Activated CD8-positive, alpha-beta memory T cell treated with anti-CD3 and anti-CD28 coated beads for 36 hours (primary cell): ENCODE measurements at regions not wholly inside any gene's neighbourhood (a gene's known extent, or its start where the extent isn't known, plus 50 kb on each side); places are given as distances from the start of the nearest gene placed in this dataset.

Experiments
- CTCF ChIA-PET: fragments of 350-600 bp; sonication (Branson Sonifier 250); formaldehyde crosslinking; loops from one replicate; lab custom pipeline; 2021; ENCODE audit warnings: antibody characterized with exemption; lab: Charles Lee
- POLR2A ChIA-PET: fragments of 350-600 bp; sonication (Branson Sonifier 250); formaldehyde crosslinking; loops from one replicate; lab custom pipeline; 2021; ENCODE audit warnings: antibody characterized with exemption; lab: Charles Lee

DNA sequence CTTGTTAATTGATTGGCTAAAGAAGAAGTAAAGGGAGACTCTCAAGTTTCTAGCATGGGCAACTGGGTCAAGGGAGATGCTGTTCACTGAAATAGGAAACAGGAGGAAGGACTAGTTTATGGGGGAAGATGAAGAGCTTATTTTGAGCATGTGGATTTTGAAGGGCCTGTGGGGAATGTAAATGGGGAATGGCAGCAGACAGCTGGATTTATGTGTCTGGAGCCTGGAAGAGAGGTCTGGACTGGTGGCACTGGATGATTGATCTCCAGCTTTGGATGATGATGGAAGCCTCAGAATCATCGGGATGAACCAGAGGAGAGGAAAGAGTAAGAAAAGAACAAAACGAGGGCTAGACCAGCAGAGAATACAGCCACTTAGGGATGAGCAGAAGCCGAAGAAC is 54.9 kb upstream of the ENAH start:
- CTCF ChIA-PET = no interaction called here
- POLR2A ChIA-PET = no interaction called here

DNA sequence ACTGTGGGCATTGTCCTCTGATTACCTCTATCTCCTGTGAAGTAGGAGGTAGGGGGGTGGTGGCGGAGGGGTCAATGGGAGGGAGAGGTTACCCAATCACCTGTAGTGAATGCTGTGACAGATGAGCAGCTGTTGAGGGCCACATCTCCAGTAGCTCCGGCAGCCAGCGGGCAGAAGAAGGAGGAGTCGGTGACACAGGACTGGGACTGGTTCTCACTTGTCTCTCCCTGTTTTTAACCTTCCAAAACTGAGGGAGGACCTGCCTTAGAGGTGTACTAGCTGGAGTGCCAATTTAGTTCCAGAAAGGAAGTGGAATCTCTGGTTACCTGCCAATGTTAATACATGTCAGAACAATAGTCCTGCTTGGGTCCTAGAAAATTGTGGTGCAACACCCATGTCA is 56.2 kb upstream of the ENAH start:
- ChIA-PET POLR2A (no interaction called here), CTCF (no interaction called here)

GRCh38 chr1:225710804-225711203 is 57.9 kb upstream of the ENAH start:
- ChIA-PET CTCF (no interaction called here), POLR2A (interaction anchor here (0.5 kb wide), 1 partner anchor 78 kb away, joined by 7 read pairs; no protein-coding TSS in a partner anchor)

- ChIA-PET CTCF (interaction anchor here (0.6 kb wide), 1 partner anchor 125 kb away, joined by 4 read pairs; no protein-coding TSS in a partner anchor), POLR2A (interaction anchor here (0.5 kb wide), 1 partner anchor 77 kb away, joined by 7 read pairs; no protein-coding TSS in a partner anchor)
Measured at GRCh38 chr1:225711236-225711937, 58.5 kb upstream of the ENAH start.

DNA sequence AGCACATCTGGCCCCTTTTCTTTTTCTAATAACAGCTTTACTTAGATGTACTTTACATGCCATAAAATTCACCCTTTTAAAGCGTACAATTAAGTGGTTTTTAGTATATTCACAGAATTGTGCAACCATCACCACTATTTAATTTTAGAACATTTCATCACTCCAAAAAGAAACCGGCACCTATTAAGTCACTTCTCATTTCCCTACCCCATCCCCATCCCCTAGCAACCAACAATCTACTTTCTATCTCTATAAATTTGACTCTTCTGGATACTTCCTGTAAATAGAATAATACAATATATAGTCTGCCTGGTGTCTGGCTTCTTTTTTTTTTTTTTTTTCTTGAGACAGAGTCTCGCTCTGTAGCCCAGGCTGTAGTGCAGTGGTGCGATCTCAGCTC is 59.5 kb upstream of the ENAH start:
- ChIA-PET POLR2A (no interaction called here), CTCF (interaction anchor here (0.6 kb wide), 1 partner anchor 126 kb away, joined by 4 read pairs; no protein-coding TSS in a partner anchor)

- CTCF ChIA-PET = interaction anchor here (0.7 kb wide), 1 partner anchor 29 kb away, joined by 5 read pairs; no protein-coding TSS in a partner anchor
- POLR2A ChIA-PET = no interaction called here
Measured at GRCh38 chr1:225713281-225713680, 60.4 kb upstream of the ENAH start.

DNA sequence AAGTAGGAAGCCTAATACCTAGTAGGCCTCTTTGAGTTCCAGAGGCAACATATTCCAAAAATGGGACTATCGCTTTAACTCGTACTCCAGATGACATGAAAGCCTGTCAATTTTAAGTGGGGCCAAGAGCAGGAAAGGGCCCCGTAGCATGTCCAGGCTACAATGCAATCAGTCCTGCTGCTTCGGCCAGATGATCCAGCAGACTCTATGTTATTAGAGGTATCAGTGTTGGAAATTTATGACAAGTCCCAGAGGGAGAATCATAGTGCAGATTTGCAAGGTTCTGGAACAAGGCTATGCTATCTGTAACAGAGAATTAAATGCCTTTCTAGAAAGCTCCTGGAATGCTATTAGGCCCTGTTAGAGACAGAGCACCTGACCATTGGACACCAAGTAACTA is 56.7 kb upstream of the SRP9 start:
- POLR2A ChIA-PET = no interaction called here

DNA sequence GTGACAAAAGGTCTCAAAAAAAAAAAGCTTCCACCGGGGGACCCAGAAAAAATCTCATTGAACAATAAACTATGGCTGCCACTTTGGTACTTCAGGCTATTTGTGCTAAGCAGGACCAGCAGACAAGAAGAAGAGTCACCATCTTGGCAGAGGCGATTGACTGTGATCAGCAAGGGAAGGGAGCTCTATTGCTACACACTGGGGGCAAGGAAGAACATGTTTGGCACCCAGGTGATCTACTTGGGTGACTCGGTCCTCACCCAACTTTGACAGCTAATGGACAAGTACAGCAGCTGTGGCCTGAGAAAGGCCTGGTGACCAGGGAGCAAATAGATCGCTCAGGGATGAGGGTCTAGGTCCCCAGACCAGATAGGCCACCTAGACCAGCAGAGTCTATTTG is 53.4 kb upstream of the SRP9 start:
- ChIA-PET CTCF (interaction anchor here (0.5 kb wide), 1 partner anchor 78 kb away, joined by 3 read pairs; no protein-coding TSS in a partner anchor), POLR2A (no interaction called here)

More for the DNA sequence above, 56.7 kb upstream of the SRP9 start:
- CTCF ChIA-PET = interaction anchor here (0.7 kb wide), 1 partner anchor 191 kb away, joined by 3 read pairs; no protein-coding TSS in a partner anchor
